CD4-positive, alpha-beta T cell treated with Interleukin-15 for 1 hour (primary cell): ENCODE measurements at regions not wholly inside any gene's neighbourhood (a gene's known extent, or its start where the extent isn't known, plus 50 kb on each side); places are given as distances from the start of the nearest gene placed in this dataset.

Source experiments
- DNase-seq: peaks from one replicate; pipeline ENCODE4 v3.0.0-alpha.2; 2020

- no peak for DNase-seq
Observed at GRCh38 chr15:55017635-55018034, 179.1 kb downstream of the RSL24D1 start.

DNA sequence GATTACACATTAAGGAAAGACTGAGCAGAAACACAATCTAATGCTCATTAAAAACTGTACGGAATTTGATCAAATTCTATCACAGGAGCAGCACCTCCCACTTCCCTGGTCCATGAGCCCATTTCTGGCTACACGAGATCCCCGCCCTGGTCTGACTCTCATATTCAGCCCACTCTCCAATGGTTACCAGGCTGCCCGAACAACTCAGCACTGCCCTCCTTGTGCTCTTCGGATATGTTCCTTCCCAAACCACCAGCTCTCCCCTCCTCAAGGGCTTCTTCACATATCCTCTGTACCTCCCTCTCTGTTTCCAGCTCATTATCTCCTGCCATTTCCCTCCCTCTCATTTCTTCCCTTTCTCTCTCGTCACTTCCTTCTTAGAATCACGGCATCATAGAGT, 180.5 kb downstream of the RSL24D1 start:
- no peak for DNase-seq

DNA sequence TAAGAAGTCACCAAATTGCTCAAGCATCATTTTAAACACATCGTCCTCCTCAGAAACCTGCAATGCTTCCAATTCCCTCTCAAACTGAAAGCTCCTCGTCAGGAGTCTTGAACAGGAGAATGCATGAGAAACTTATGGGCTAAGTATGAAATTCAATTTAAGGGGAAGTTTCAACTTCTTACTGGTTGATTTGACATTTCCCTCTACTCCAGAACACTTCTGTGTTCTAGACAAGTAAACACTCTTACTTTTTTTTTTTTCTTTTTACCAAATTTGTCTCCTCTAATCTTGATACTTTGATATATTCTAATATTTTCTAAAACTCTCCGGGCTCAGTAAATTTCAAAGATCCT, 181.7 kb downstream of the RSL24D1 start:
- DNase-seq: no peak

GRCh38 chr15:55014391-55015092, 182.2 kb downstream of the RSL24D1 start:
- no peak for DNase-seq

- no peak for DNase-seq
Observed at GRCh38 chr15:55008421-55008820, 188.3 kb downstream of the RSL24D1 start.

DNA sequence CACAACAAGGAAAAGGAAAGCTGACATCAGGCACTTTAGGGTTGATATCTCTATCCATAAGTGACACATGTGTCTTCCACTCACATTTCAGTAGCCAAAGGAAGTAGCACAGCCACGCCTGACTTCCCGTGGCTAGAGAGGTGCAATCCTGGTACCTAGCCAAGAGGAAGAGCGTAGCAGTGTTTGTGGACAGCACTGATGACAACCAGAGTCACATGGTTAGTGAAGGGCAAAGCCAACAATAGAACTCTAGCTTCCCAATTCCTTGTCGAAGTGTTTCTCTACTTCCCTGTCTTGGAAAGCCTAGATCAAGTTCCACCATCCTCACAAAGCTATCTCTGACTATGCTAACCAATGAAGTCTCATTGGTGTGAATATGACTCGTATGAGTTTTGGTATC, 189.2 kb downstream of the RSL24D1 start:
- no peak for DNase-seq

- DNase-seq: no peak
Observed at GRCh38 chr15:55005679-55006078, 191.1 kb downstream of the RSL24D1 start.

- DNase-seq: no peak
Observed at GRCh38 chr15:55003965-55004873, 192.5 kb downstream of the RSL24D1 start.

DNA sequence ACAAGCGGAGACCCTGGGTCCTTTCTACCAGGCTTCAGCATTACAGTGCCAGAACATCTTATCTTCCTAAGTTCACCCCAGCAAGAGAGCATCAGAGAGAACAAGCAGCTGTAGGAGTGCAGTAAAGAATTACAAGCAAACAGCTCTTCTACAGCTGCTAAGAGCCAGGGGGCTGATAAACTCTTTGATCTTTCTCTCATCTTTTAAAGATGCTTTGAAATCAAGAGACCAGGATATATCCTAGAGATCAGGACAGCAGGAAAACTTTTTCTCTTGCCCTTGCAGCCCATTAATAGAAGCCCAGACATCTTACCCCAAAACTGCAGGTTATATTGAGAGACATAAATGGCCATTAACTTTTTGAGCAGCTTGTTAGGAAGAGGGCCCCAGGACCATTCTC, 198.1 kb downstream of the RSL24D1 start:
- no peak for DNase-seq

- DNase-seq: no peak
Observed at GRCh38 chr15:54990793-54991192, 205.9 kb downstream of the RSL24D1 start.

GRCh38 chr15:54987881-54988280, 208.9 kb downstream of the RSL24D1 start:
- DNase-seq: no peak

DNA sequence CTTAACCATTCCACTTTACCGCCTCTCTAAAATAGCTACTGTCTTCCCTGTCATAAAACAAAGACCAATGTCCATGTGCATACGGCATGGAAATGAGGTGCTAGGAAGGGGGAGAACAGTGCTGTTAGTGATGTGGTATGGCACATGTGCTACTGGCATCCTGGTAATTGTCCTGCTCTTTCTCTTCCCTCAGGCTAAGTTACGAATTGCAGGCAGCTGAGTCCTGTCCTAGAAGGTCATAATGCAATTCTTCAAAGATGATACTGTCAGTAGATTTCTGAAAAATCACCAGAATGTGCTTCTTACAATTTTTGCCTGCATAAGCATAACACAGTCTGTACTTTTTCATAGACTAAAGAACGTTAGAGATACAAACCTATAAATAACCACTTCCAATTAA, 216.8 kb downstream of the RSL24D1 start:
- DNase-seq: no peak

- DNase-seq: no peak
Observed at GRCh38 chr15:54962637-54963036, 234.1 kb downstream of the RSL24D1 start.

DNA sequence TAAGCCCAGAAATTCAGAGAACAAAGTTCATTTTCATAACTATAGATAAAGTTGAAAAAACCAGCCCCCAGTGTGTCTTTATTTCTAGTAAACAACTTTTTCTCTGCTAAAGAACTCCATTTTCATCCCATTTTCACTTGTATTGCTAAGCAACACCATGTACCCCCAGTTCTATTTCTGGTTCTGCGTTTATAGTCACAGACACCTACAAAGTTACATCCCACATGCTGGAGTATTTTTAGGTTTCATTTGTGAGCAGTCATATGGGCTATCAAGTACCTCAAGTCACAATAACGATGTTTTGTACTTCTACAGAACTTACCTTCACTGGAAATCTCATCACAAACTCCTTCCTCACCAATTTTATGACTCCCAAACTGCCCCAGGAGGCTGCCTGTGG, 236.5 kb downstream of the RSL24D1 start:
- DNase-seq: no peak

GRCh38 chr15:54941417-54941816, 255.3 kb downstream of the RSL24D1 start:
- DNase-seq: no peak

- DNase-seq: no peak
Observed at GRCh38 chr15:54917312-54917711, 279.4 kb downstream of the RSL24D1 start.

- no peak for DNase-seq
Observed at GRCh38 chr15:54915380-54915779, 281.4 kb downstream of the RSL24D1 start.

GRCh38 chr15:54884312-54884711, 312.4 kb downstream of the RSL24D1 start:
- DNase-seq: no peak

GRCh38 chr15:54859982-54860381, 336.8 kb downstream of the RSL24D1 start:
- DNase-seq: no peak

- DNase-seq: no peak
Observed at GRCh38 chr15:54854667-54855066, 342.1 kb downstream of the RSL24D1 start.

GRCh38 chr15:54850101-54850500, 346.6 kb downstream of the RSL24D1 start:
- no peak for DNase-seq

DNA sequence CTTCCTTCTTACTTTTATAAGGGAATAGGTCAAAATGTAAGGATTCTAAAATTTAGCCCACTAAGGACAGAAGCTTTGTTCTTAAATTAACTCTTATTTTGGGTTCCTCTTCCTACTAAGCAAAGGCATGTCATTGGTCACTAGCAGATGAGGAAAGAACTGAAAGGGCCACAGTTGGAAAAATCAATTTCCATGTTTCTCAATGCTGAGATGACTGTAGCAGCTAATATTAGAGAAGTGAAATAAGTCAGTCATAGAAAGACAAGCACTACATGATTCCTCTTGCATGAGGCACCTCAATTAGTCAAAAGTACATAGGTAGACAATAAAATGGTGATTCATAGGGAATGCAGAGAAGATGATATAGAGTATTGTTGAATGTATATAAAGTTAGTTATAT, 353.7 kb downstream of the RSL24D1 start:
- DNase-seq: no peak

DNA sequence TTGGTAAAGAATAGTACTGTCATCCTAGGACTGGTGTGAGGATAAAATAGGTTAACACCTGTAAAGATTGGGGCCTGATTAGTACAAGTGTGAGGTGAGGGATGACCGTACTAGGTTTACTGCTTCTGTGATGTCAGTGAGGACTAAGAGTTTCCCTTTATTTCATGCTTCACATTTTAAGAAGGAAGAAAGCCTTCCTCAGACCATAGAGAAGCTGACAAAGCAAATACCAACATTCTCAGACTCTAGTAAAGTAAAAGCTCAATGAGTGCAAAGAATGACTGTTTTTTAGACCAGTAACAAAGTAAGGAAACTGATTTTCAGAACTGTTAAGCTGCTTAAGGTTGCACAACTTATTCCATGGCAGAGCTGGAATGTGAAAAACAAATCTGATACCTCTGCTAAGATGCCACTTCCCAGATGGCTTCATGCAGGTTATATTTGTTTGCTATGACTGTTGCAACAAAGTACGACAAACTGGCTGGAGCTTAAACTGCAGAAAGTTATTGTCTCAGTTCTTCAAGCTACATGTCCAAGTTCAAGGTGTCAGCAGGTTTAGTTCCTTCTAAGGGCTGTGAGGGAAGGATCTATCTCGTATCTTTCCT, 354.9 kb downstream of the RSL24D1 start:
- no peak for DNase-seq
